RCC 7860 (cell line): ENCODE measurements at regions not wholly inside any gene's neighbourhood (a gene's known extent, or its start where the extent isn't known, plus 50 kb on each side); places are given as distances from the start of the nearest gene placed in this dataset.

ENCODE experiments used
- DNase-seq: peaks from one replicate; pipeline ENCODE4 v3.0.0-alpha.2; 2015; ENCODE audit warnings: low spot score
- FAIRE-seq: peaks from 2 replicates; lab custom pipeline; 2012; peaks lifted over from hg19 to GRCh38; lab: Jason Lieb, UNC

GRCh38 chr6:44062771-44063560, 64.3 kb downstream of the MRPL14 start:
- DNase-seq (no peak), FAIRE-seq (no peak)

DNA sequence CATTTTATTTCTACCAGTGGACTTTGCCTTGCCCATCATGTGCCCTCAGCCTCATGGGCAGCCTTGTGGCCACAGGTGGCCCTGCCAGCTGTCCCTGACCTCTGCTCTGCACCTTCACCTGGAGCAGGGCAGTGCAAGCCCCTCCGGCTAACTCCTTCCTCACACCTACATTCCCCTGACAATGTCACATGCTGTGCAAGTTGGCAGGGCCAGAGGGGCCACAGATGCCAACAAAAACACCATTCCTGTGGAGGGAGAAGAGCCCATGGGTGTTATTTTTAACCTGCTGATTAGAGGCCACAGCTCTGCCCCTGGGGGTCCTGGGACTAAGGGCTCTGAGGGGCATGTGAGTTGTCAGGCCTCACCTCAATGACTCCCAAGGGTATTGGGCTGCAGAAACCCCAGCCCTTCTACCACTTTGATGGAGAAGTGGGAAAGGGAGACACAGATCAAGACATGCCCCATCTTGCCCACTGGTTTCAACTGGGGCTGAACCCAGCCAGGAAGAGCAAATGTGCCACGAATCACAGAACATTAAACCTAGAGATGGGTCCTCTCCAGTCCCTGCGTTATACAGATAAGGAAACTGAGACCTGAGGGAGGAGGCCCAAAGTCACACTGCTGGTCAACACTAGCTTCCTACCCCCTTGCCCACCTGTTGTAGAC, 65.0 kb downstream of the MRPL14 start:
- FAIRE-seq: no peak
- no peak for DNase-seq

GRCh38 chr6:44061375-44062104, 65.7 kb downstream of the MRPL14 start:
- DNase-seq (peak; percentile 21), FAIRE-seq (no peak)

DNA sequence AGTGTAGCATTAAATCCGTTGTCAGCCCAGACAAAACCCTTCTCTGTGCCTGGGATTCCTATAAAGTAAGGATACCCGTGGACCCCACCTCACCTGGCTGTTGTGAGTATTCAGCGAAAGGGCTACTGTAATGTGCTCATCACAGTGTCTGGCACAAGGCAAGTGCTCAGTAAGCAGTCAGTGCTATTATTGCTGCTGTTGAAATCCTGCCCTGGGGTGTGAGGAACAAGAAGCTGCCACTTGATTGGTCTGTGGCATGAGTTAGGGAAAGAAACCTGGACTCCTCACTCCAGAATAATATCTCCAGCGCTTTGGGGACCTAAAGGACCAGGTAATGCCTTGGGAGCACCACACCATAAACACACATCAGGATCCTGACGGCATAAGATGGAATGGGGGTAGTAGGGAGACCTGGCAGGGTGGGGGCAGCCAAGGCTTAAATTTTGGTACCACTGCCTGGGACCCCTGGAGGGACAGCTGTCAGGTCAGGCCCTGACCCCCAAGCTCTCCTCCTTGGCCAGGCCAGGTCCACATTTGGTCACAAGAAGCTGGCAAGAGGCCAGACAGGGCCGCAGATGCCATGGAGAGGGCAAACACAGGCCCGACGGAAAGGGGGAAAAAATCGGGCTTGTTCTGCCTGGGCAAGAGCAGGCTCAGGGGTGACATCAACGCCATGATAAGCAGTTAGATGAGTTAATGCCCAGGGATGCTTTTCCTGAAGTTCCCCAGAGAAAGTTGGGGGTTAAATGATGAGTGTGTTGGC, 66.5 kb downstream of the MRPL14 start:
- DNase-seq: no peak
- FAIRE-seq: no peak

- FAIRE-seq: peak; percentile 86
- DNase-seq: peak; percentile 29
Measured at GRCh38 chr6:44059359-44060346, 67.6 kb downstream of the MRPL14 start.

GRCh38 chr6:44058617-44059358, 68.5 kb downstream of the MRPL14 start:
- DNase-seq (peak; percentile 100), FAIRE-seq (peak; percentile 90)

GRCh38 chr6:44057931-44058616, 69.2 kb downstream of the MRPL14 start:
- no peak for DNase-seq
- no peak for FAIRE-seq

GRCh38 chr6:44057238-44057930, 69.9 kb downstream of the MRPL14 start:
- peak; percentile 41 for DNase-seq
- FAIRE-seq: no peak

- DNase-seq (peak; percentile 73), FAIRE-seq (no peak)
Measured at GRCh38 chr6:44056392-44057237, 70.6 kb downstream of the MRPL14 start.

GRCh38 chr6:44054721-44055559, 72.3 kb downstream of the MRPL14 start:
- no peak for DNase-seq
- FAIRE-seq: no peak

- peak; percentile 67 for FAIRE-seq
- peak; percentile 83 for DNase-seq
Measured at GRCh38 chr6:44053760-44054556, 73.3 kb downstream of the MRPL14 start.

- DNase-seq (no peak), FAIRE-seq (no peak)
Measured at GRCh38 chr6:44053106-44053756, 74.0 kb downstream of the MRPL14 start.

DNA sequence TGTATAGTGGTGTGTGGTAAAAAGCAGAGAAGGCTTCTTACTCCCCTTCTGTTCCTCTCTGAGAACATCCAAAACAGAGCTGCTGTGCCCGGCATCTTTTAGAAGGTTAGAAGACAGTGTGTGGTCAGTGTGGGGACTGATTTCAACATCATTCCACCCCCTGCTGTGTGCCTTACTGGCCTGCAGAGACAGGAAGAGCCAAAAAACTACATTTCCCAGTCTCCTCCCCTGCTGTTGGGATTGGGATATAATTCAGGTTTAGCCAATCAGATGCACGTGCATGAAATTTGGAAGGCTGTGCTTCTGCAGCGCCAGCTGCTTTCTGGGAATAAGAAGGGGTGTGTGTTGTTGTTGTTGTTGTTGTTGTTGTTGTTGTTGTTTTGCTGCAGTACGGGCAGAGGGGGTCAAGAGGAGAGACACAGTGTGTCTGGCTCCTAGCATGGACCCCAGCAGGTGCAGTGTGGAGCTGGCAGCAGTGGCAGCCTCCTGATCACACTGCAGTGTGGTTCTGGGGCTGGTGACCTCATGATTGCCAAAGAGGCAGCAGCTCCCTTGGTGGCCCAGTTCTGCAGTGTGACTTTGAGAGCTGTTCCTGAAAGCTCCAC, 74.7 kb downstream of the MRPL14 start:
- peak; percentile 35 for DNase-seq
- FAIRE-seq: peak; percentile 30

DNA sequence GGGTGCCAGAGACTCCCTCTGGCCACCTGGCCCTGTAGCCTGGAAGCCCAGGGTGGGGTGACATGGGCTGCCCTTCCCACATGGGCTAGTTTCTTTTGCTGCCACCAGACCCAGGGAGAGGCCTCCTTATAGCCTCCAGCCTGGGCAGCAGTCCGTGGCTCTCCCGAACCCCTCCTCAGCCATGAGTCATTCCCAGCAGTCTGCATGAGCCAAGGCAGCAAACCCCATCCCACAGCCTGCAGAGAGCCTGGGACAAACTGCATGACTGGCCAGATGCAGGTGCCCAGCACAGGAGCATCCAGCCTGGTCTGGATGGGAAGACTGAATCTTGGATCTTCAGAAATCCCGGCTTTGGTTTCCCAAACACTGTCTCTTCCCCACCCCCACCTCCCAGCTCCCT, 75.7 kb downstream of the MRPL14 start:
- DNase-seq (peak; percentile 80), FAIRE-seq (peak; percentile 77)
